ENCODE measurements at regions not wholly inside any gene's neighbourhood (a gene's known extent, or its start where the extent isn't known, plus 50 kb on each side); places are given as distances from the start of the nearest gene placed in this dataset.

DNA sequence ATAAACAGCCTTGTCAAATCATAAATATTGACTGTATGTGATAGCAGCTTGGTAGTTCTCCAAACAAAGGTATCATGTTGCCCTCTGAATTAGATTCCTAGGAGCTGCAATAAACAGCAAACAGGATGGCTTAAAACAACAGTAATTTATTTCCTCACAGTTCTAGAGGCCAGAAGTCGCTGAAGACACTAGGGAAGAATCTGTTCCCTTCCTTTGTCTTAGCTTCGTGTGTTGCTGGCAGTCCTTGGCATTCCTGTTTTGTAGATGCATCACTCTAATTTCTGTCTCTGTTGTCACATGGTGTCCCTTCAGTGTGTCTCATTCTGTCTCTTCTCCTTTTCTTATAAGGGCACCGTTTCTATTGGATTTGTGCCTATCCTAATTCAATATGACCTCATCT is 679.3 kb downstream of the OTOL1 start (continued):
- TF ChIP-seq CUX1 (IDR thresholded peaks at IDR 0.05; ENCODE audit: insufficient replicate concordance, low read depth, low read length) (no peak), PKNOX1 (IDR thresholded peaks at IDR 0.05) (no peak), BCL3 (IDR thresholded peaks at IDR 0.05; ENCODE audit: borderline replicate concordance, insufficient read depth, low read depth, low read length, poor library complexity, severe bottlenecking) (no peak), E2F8 (IDR thresholded peaks at IDR 0.05; ENCODE audit: low read depth, partially characterized antibody) (no peak)
